ENCODE measurements at regions not wholly inside any gene's neighbourhood (a gene's known extent, or its start where the extent isn't known, plus 50 kb on each side); places are given as distances from the start of the nearest gene placed in this dataset.

GRCh38 chrX:74132280-74132679, 171.7 kb upstream of the ZCCHC13 start:
- Mint-ChIP-seq H3K27me3 (ENCODE audit: insufficient read depth) (no peaks in the 10 kb centered on the region), H3K27ac (no peak overlapping the region), H3K36me3 (ENCODE audit: low read depth) (peaks cover 26% of the 10 kb centered on the region), H3K9me3 (peaks cover 17% of the 10 kb centered on the region), H3K4me1 (peaks cover 1% of the 10 kb centered on the region), H3K4me3 (no peak overlapping the region)
- Histone ChIP-seq H3K9me3 (ENCODE audit: control insufficient read depth, low read length) (peaks cover 12% of the 10 kb centered on the region), H3K4me3 (ENCODE audit: low read length) (no peak overlapping the region), H3K27me3 (ENCODE audit: control insufficient read depth, insufficient read depth, low read length, poor library complexity, severe bottlenecking) (no peaks in the 10 kb centered on the region), H3K9ac (ENCODE audit: extremely low read depth, low read length, poor library complexity, severe bottlenecking) (no peak overlapping the region), H3K27ac (ENCODE audit: low read depth, low read length) (no peak overlapping the region), H3K36me3 (ENCODE audit: control insufficient read depth, insufficient read depth, low read length) (no peaks in the 10 kb centered on the region), H3K4me1 (ENCODE audit: control insufficient read depth, insufficient read depth, low read length) (no peaks in the 10 kb centered on the region)
- 91 to 95% methylated on average over 2 to 3 of the region's 4 CpGs for WGBS, 2 experiments (ENCODE audit: insufficient coverage in 1 of 2, insufficient read length in 1 of 2)
- DNase-seq, result no peak
- TF ChIP-seq CTCF (conservative IDR thresholded peaks at IDR 0.05), result no peak

GRCh38 chrX:74119016-74119910, 184.7 kb upstream of the ZCCHC13 start:
- Histone ChIP-seq H3K27ac (ENCODE audit: low read depth, low read length) (no peak overlapping the region), H3K9ac (ENCODE audit: extremely low read depth, low read length, poor library complexity, severe bottlenecking) (no peak overlapping the region), H3K9me3 (ENCODE audit: control insufficient read depth, low read length) (no peaks in the 10 kb centered on the region), H3K4me3 (ENCODE audit: low read length) (no peak overlapping the region), H3K27me3 (ENCODE audit: control insufficient read depth, insufficient read depth, low read length, poor library complexity, severe bottlenecking) (no peaks in the 10 kb centered on the region), H3K4me1 (ENCODE audit: control insufficient read depth, insufficient read depth, low read length) (no peaks in the 10 kb centered on the region), H3K36me3 (ENCODE audit: control insufficient read depth, insufficient read depth, low read length) (no peaks in the 10 kb centered on the region)
- no peak for DNase-seq
- TF ChIP-seq CTCF (conservative IDR thresholded peaks at IDR 0.05), result no peak
- Mint-ChIP-seq H3K27me3 (ENCODE audit: insufficient read depth) (no peaks in the 10 kb centered on the region), H3K9me3 (no peaks in the 10 kb centered on the region), H3K4me3 (no peak overlapping the region), H3K4me1 (no peaks in the 10 kb centered on the region), H3K36me3 (ENCODE audit: low read depth) (peaks cover 6% of the 10 kb centered on the region), H3K27ac (no peak overlapping the region)
- WGBS, 2 experiments (ENCODE audit: insufficient coverage in 1 of 2, insufficient read length in 1 of 2), result 87% methylated on average over 4 of the region's 6 CpGs; no CpG with 5 or more reads in 1 of the 2 experiments

GRCh38 chrX:74117962-74118902, 185.7 kb upstream of the ZCCHC13 start:
- no peak for TF ChIP-seq CTCF (conservative IDR thresholded peaks at IDR 0.05)
- Mint-ChIP-seq H3K36me3 (ENCODE audit: low read depth) (peaks cover 6% of the 10 kb centered on the region), H3K4me3 (no peak overlapping the region), H3K27me3 (ENCODE audit: insufficient read depth) (no peaks in the 10 kb centered on the region), H3K9me3 (no peaks in the 10 kb centered on the region), H3K27ac (no peak overlapping the region), H3K4me1 (no peaks in the 10 kb centered on the region)
- Histone ChIP-seq H3K27ac (ENCODE audit: low read depth, low read length) (no peak overlapping the region), H3K9ac (ENCODE audit: extremely low read depth, low read length, poor library complexity, severe bottlenecking) (no peak overlapping the region), H3K27me3 (ENCODE audit: control insufficient read depth, insufficient read depth, low read length, poor library complexity, severe bottlenecking) (no peaks in the 10 kb centered on the region), H3K9me3 (ENCODE audit: control insufficient read depth, low read length) (no peaks in the 10 kb centered on the region), H3K4me1 (ENCODE audit: control insufficient read depth, insufficient read depth, low read length) (no peaks in the 10 kb centered on the region), H3K4me3 (ENCODE audit: low read length) (no peak overlapping the region), H3K36me3 (ENCODE audit: control insufficient read depth, insufficient read depth, low read length) (no peaks in the 10 kb centered on the region)
- no peak for DNase-seq
- 83 to 90% methylated on average over 1 to 10 of the region's 10 CpGs for WGBS, 2 experiments (ENCODE audit: insufficient coverage in 1 of 2, insufficient read length in 1 of 2)
